ENCODE measurements at regions not wholly inside any gene's neighbourhood (a gene's known extent, or its start where the extent isn't known, plus 50 kb on each side); places are given as distances from the start of the nearest gene placed in this dataset.
"Not testable (repeated sequence)": the region's sequence is repeated elsewhere in the genome, so short reads cannot be mapped to it uniquely, and the experiment has no call there.

GRCh38 chr18:11383381-11383780 lies 226.0 kb upstream of the SLC35G4 start:
- DNase-seq (ENCODE audit: low spot score) (no peak), FAIRE-seq (no peak)

- no peak for FAIRE-seq
- DNase-seq (ENCODE audit: low spot score), result no peak
These were observed 228.4 kb upstream of the SLC35G4 start for GRCh38 chr18:11380968-11381367.

GRCh38 chr18:11379660-11380059 lies 229.7 kb upstream of the SLC35G4 start:
- FAIRE-seq, result no peak
- no peak for DNase-seq (ENCODE audit: low spot score)

- DNase-seq (ENCODE audit: low spot score) (no peak), FAIRE-seq (no peak)
These were observed 228.6 kb upstream of the PIEZO2 start for GRCh38 chr18:11377766-11378540.

GRCh38 chr18:11372163-11372562 lies 222.8 kb upstream of the PIEZO2 start:
- no peak for DNase-seq (ENCODE audit: low spot score)
- no peak for FAIRE-seq

GRCh38 chr18:11369556-11369955 lies 220.2 kb upstream of the PIEZO2 start:
- DNase-seq (ENCODE audit: low spot score), result no peak

GRCh38 chr18:11368020-11368419 lies 218.7 kb upstream of the PIEZO2 start:
- FAIRE-seq (no peak), DNase-seq (ENCODE audit: low spot score) (peak; percentile 42)

More at GRCh38 chr18:11369556-11369955, 220.2 kb upstream of the PIEZO2 start:
- no peak for FAIRE-seq

GRCh38 chr18:11367351-11367750 lies 218.0 kb upstream of the PIEZO2 start:
- DNase-seq (ENCODE audit: low spot score) (no peak), FAIRE-seq (no peak)

GRCh38 chr18:11366410-11366809 lies 217.0 kb upstream of the PIEZO2 start:
- FAIRE-seq (peak; percentile 15), DNase-seq (ENCODE audit: low spot score) (peak; percentile 16)

GRCh38 chr18:11362856-11363255 lies 213.5 kb upstream of the PIEZO2 start:
- DNase-seq (ENCODE audit: low spot score) (no peak), FAIRE-seq (no peak)

GRCh38 chr18:11361862-11362261 lies 212.5 kb upstream of the PIEZO2 start:
- not testable (repeated sequence) for DNase-seq (ENCODE audit: low spot score); FAIRE-seq

GRCh38 chr18:11357678-11358077 lies 208.3 kb upstream of the PIEZO2 start:
- FAIRE-seq (no peak), DNase-seq (ENCODE audit: low spot score) (no peak)

GRCh38 chr18:11344576-11344975 lies 195.2 kb upstream of the PIEZO2 start:
- FAIRE-seq; DNase-seq (ENCODE audit: low spot score): not testable (repeated sequence)

GRCh38 chr18:11343096-11343495 lies 193.7 kb upstream of the PIEZO2 start:
- no peak for DNase-seq (ENCODE audit: low spot score)
- FAIRE-seq, result no peak

- not testable (repeated sequence) for DNase-seq (ENCODE audit: low spot score); FAIRE-seq
These were observed 192.7 kb upstream of the PIEZO2 start for GRCh38 chr18:11342115-11342514.

GRCh38 chr18:11339188-11339775 lies 189.9 kb upstream of the PIEZO2 start:
- FAIRE-seq (no peak), DNase-seq (ENCODE audit: low spot score) (no peak)

GRCh38 chr18:11336241-11336640 lies 186.9 kb upstream of the PIEZO2 start:
- DNase-seq (ENCODE audit: low spot score), result no peak
- no peak for FAIRE-seq

GRCh38 chr18:11327391-11328009 lies 178.1 kb upstream of the PIEZO2 start:
- FAIRE-seq (no peak), DNase-seq (ENCODE audit: low spot score) (no peak)

- peak; percentile 91 for DNase-seq (ENCODE audit: low spot score)
These were observed 175.8 kb upstream of the PIEZO2 start for GRCh38 chr18:11324956-11325882.

GRCh38 chr18:11324510-11324909 lies 175.1 kb upstream of the PIEZO2 start:
- FAIRE-seq, result no peak
- DNase-seq (ENCODE audit: low spot score), result no peak

More at GRCh38 chr18:11324956-11325882, 175.8 kb upstream of the PIEZO2 start:
- FAIRE-seq, result peak; percentile 98

GRCh38 chr18:11323359-11323819 lies 174.0 kb upstream of the PIEZO2 start:
- FAIRE-seq (peak; percentile 90), DNase-seq (ENCODE audit: low spot score) (peak; percentile 89)

Data from RCC 7860 (cell line).